ENCODE measurements at regions not wholly inside any gene's neighbourhood (a gene's known extent, or its start where the extent isn't known, plus 50 kb on each side); places are given as distances from the start of the nearest gene placed in this dataset.
"Not testable (repeated sequence)": the region's sequence is repeated elsewhere in the genome, so short reads cannot be mapped to it uniquely, and the experiment has no call there.

DNA sequence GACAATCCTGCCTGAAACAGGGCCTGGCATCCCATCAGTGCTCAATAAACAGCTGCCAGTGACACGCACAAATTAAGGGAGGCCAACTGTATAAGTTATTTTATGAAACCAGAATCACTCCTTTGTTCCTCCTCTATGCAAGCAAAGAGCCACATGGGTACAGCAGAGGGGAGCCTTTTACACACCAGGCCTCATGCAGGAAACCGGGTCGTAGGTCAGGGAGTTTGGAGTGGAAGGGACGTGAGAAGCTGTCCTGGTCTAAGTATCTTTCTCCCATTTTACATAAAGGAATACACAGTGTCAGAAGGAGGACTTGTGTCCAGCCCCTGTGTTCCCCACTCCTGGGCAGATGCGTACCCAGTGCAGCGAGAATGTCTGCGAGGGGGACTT lies 232.1 kb downstream of the POTEG start:
- TF ChIP-seq, protein P1, sequence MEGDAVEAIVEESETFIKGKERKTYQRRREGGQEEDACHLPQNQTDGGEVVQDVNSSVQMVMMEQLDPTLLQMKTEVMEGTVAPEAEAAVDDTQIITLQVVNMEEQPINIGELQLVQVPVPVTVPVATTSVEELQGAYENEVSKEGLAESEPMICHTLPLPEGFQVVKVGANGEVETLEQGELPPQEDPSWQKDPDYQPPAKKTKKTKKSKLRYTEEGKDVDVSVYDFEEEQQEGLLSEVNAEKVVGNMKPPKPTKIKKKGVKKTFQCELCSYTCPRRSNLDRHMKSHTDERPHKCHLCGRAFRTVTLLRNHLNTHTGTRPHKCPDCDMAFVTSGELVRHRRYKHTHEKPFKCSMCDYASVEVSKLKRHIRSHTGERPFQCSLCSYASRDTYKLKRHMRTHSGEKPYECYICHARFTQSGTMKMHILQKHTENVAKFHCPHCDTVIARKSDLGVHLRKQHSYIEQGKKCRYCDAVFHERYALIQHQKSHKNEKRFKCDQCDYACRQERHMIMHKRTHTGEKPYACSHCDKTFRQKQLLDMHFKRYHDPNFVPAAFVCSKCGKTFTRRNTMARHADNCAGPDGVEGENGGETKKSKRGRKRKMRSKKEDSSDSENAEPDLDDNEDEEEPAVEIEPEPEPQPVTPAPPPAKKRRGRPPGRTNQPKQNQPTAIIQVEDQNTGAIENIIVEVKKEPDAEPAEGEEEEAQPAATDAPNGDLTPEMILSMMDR (IDR thresholded peaks at IDR 0.05) = not testable (repeated sequence)
- not testable (repeated sequence) for TF ChIP-seq POLR2A, EP300, POLR2AphosphoS5 (IDR thresholded peaks at IDR 0.05)

All from sigmoid colon (tissue), 4 donors.